HEK293 (cell line): ENCODE measurements at regions not wholly inside any gene's neighbourhood (a gene's known extent, or its start where the extent isn't known, plus 50 kb on each side); places are given as distances from the start of the nearest gene placed in this dataset.

ENCODE experiments used
- CTCF ChIA-PET: fragments of 350-600 bp; formaldehyde crosslinking; extraction: SDS; loops from one replicate; lab custom pipeline; 2021; ENCODE audit warnings: antibody characterized with exemption; lab: Yijun Ruan, JAX
- POLR2A ChIA-PET: fragments of 300-600 bp; formaldehyde crosslinking; extraction: SDS; loops from one replicate; lab custom pipeline; 2020; ENCODE audit warnings: antibody characterized with exemption, inconsistent platforms; lab: Yijun Ruan, JAX
- H3K27ac ChIP-seq: fragments of 200-500 bp; sonication (Bioruptor generic); 2 replicates; pipeline ENCODE4 v1.5.1; 2014; ENCODE audit warnings: low read depth, low read length, control low read depth, inconsistent platforms; ENCODE audit errors: extremely low read depth
- H3K36me3 ChIP-seq, 2 experiments: fragments of 200-500 bp in 1 of 2; sonication (Bioruptor generic) in 1 of 2; 1 replicate in 1 of 2; 2 replicates in 1 of 2; pipeline ENCODE4 v1.5.1; 2014 to 2017; ENCODE audit warnings: inconsistent platforms in 2 of 2, low read length in 2 of 2; ENCODE audit not compliant: control insufficient read depth in 2 of 2, insufficient read depth in 1 of 2
- H3K4me1 ChIP-seq: fragments of 200-500 bp; sonication (Bioruptor generic); 2 replicates; pipeline ENCODE4 v1.5.1; 2014; ENCODE audit warnings: mild to moderate bottlenecking, low read length, inconsistent platforms; ENCODE audit not compliant: control insufficient read depth, insufficient read depth
- H3K4me3 ChIP-seq: 2 replicates; pipeline ENCODE4 v1.5.1; 2011; ENCODE audit warnings: low read depth, mild to moderate bottlenecking, control low read depth, low read length, moderate library complexity
- H3K9me3 ChIP-seq: fragments of 200-500 bp; sonication (Bioruptor generic); 2 replicates; pipeline ENCODE4 v1.5.1; 2014; ENCODE audit warnings: low read depth, low read length, inconsistent platforms; ENCODE audit not compliant: control insufficient read depth, insufficient read depth
- ATF2 ChIP-seq: fragments of 450-650 bp; formaldehyde crosslinking; IDR thresholded peaks from 2 replicates; pipeline ENCODE4 v1.5.1; 2016; ENCODE audit warnings: missing biosample characterization, missing genetic modification characterization, low read depth
- ELK4 ChIP-seq: IDR thresholded peaks from 2 replicates; pipeline ENCODE4 v1.6.1; 2011; ENCODE audit warnings: mild to moderate bottlenecking, low read depth, low read length, borderline replicate concordance
- GFI1B ChIP-seq: fragments of 450-650 bp; formaldehyde crosslinking; IDR thresholded peaks from 2 replicates; pipeline ENCODE4 v1.5.1; 2016; ENCODE audit warnings: missing biosample characterization, missing genetic modification characterization
- GLIS1 ChIP-seq: fragments of 450-650 bp; formaldehyde crosslinking; IDR thresholded peaks from 2 replicates; pipeline ENCODE4 v1.5.1; 2016; ENCODE audit warnings: missing biosample characterization, missing genetic modification characterization
- KLF16 ChIP-seq: fragments of 450-650 bp; formaldehyde crosslinking; IDR thresholded peaks from 2 replicates; pipeline ENCODE4 v1.5.1; 2017; ENCODE audit warnings: missing biosample characterization, missing genetic modification characterization
- KLF17 ChIP-seq: fragments of 450-650 bp; formaldehyde crosslinking; IDR thresholded peaks from 2 replicates; pipeline ENCODE4 v1.5.1; 2016; ENCODE audit warnings: missing biosample characterization, missing genetic modification characterization
- KLF8 ChIP-seq: fragments of 450-650 bp; formaldehyde crosslinking; IDR thresholded peaks from 2 replicates; pipeline ENCODE4 v1.5.1; 2016; ENCODE audit warnings: missing biosample characterization, missing genetic modification characterization
- PBX3 ChIP-seq: sonication (generic); formaldehyde crosslinking; IDR thresholded peaks from 2 replicates; pipeline ENCODE4 v1.8.1; 2022; ENCODE audit warnings: mild to moderate bottlenecking, moderate library complexity, missing genetic modification reagents
- PRDM4 ChIP-seq: fragments of 450-650 bp; formaldehyde crosslinking; IDR thresholded peaks from 2 replicates; pipeline ENCODE4 v1.5.1; 2017; ENCODE audit warnings: missing biosample characterization, missing genetic modification characterization
- SP2 ChIP-seq: fragments of 450-650 bp; formaldehyde crosslinking; IDR thresholded peaks from 2 replicates; pipeline ENCODE4 v1.5.1; 2016; ENCODE audit warnings: missing biosample characterization, missing genetic modification characterization
- ZBTB20 ChIP-seq: fragments of 450-650 bp; formaldehyde crosslinking; IDR thresholded peaks from 2 replicates; pipeline ENCODE4 v1.5.1; 2016; ENCODE audit warnings: missing biosample characterization, missing genetic modification characterization
- ZBTB26 ChIP-seq: fragments of 450-650 bp; formaldehyde crosslinking; optimal IDR thresholded peaks from 2 replicates; pipeline ENCODE3; 2016; ENCODE audit warnings: missing biosample characterization, mild to moderate bottlenecking, missing genetic modification characterization
- ZNF2 ChIP-seq: fragments of 450-650 bp; formaldehyde crosslinking; IDR thresholded peaks from 2 replicates; pipeline ENCODE4 v1.5.1; 2016; ENCODE audit warnings: missing biosample characterization, missing genetic modification characterization
- ZNF223 ChIP-seq: fragments of 450-650 bp; formaldehyde crosslinking; IDR thresholded peaks from 2 replicates; pipeline ENCODE4 v1.5.1; 2016; ENCODE audit warnings: missing biosample characterization, missing genetic modification characterization
- ZNF248 ChIP-seq: fragments of 450-650 bp; formaldehyde crosslinking; IDR thresholded peaks from 2 replicates; pipeline ENCODE4 v1.5.1; 2017; ENCODE audit warnings: missing biosample characterization, missing genetic modification characterization
- ZNF292 ChIP-seq: fragments of 450-650 bp; formaldehyde crosslinking; IDR thresholded peaks from 2 replicates; pipeline ENCODE4 v1.5.1; 2016; ENCODE audit warnings: low read depth, missing biosample characterization, missing genetic modification characterization, borderline replicate concordance
- ZNF335 ChIP-seq: fragments of 450-650 bp; formaldehyde crosslinking; conservative IDR thresholded peaks from 2 replicates; pipeline ENCODE4 v1.5.1; 2016; ENCODE audit warnings: missing biosample characterization, missing genetic modification characterization
- ZNF366 ChIP-seq: fragments of 450-650 bp; formaldehyde crosslinking; conservative IDR thresholded peaks from 2 replicates; pipeline ENCODE4 v1.5.1; 2016; ENCODE audit warnings: missing biosample characterization, missing genetic modification characterization
- ZNF473 ChIP-seq: fragments of 450-650 bp; formaldehyde crosslinking; IDR thresholded peaks from 2 replicates; pipeline ENCODE4 v1.5.1; 2017; ENCODE audit warnings: missing biosample characterization, missing genetic modification characterization
- ZNF501 ChIP-seq: fragments of 450-650 bp; formaldehyde crosslinking; IDR thresholded peaks from 2 replicates; pipeline ENCODE4 v1.5.1; 2016; ENCODE audit warnings: missing biosample characterization, missing genetic modification characterization
- ZNF510 ChIP-seq: fragments of 450-650 bp; formaldehyde crosslinking; IDR thresholded peaks from 2 replicates; pipeline ENCODE4 v1.5.1; 2018; ENCODE audit warnings: mild to moderate bottlenecking, missing genetic modification characterization, missing biosample characterization; ENCODE audit not compliant: insufficient replicate concordance
- ZNF548 ChIP-seq: fragments of 450-650 bp; formaldehyde crosslinking; IDR thresholded peaks from 2 replicates; pipeline ENCODE4 v1.5.1; 2016; ENCODE audit warnings: missing biosample characterization, missing genetic modification characterization
- ZNF558 ChIP-seq: fragments of 450-650 bp; formaldehyde crosslinking; IDR thresholded peaks from 2 replicates; pipeline ENCODE4 v1.5.1; 2016; ENCODE audit warnings: missing biosample characterization, missing genetic modification characterization
- ZNF76 ChIP-seq: fragments of 450-650 bp; formaldehyde crosslinking; IDR thresholded peaks from 2 replicates; pipeline ENCODE4; 2016; ENCODE audit warnings: low read depth, missing biosample characterization, missing genetic modification characterization, borderline replicate concordance
- ZNF785 ChIP-seq: fragments of 450-650 bp; formaldehyde crosslinking; IDR thresholded peaks from 2 replicates; pipeline ENCODE4 v1.5.1; 2016; ENCODE audit warnings: missing biosample characterization, missing genetic modification characterization
- ZNF837 ChIP-seq: fragments of 450-650 bp; formaldehyde crosslinking; IDR thresholded peaks from 2 replicates; pipeline ENCODE4 v1.5.1; 2016; ENCODE audit warnings: missing biosample characterization, missing genetic modification characterization

GRCh38 chr14:89524990-89525667 lies 108.1 kb upstream of the FOXN3 start (continued):
- no peak for TF ChIP-seq GFI1B (tag by site-specific recombination)
- TF ChIP-seq ZNF223 (tag by site-specific recombination), result no peak
- TF ChIP-seq GLIS1, result no peak
- no peak for TF ChIP-seq SP2
- TF ChIP-seq ZNF366, result no peak
- TF ChIP-seq ZNF510 (tag by site-specific recombination), result no peak
- TF ChIP-seq PBX3 (CRISPR knock-in tag), result no peak
- TF ChIP-seq ZBTB26, result no peak
- TF ChIP-seq KLF8 (tag by site-specific recombination), result no peak
- TF ChIP-seq ZBTB20, result no peak

- Histone ChIP-seq H3K4me1 (no peaks in the 10 kb centered on the region), H3K9me3 (no peaks in the 10 kb centered on the region), H3K4me3 (no peak overlapping the region), H3K27ac (no peak overlapping the region), H3K36me3 (no peaks in the 10 kb centered on the region)
- ChIA-PET CTCF (no interaction called here), POLR2A (no interaction called here)
- TF ChIP-seq ZNF473 (no peak), ZNF248 (no peak), ZNF785 (tag by site-specific recombination) (no peak), ZNF2 (no peak), ZNF335 (tag by site-specific recombination) (no peak), ZNF558 (no peak), ZNF292 (tag by site-specific recombination) (no peak), ZNF501 (no peak), ATF2 (tag by site-specific recombination) (0 out of 2 replicates have a peak, but pooled peaks have one; percentile 51)
Measured at GRCh38 chr14:89524412-89524811, 107.4 kb upstream of the FOXN3 start.

- no peak for TF ChIP-seq ZNF548 (tag by site-specific recombination)
- TF ChIP-seq KLF16, result no peak
- TF ChIP-seq KLF17, result no peak
- no peak for TF ChIP-seq ZNF837 (tag by site-specific recombination)
- no peak for TF ChIP-seq PRDM4 (tag by site-specific recombination)
- no peak for TF ChIP-seq ZNF76 (tag by site-specific recombination)
- no peak for TF ChIP-seq ELK4
- Histone ChIP-seq H3K27ac (no peak overlapping the region), H3K36me3 (no peaks in the 10 kb centered on the region), H3K4me3 (no peak overlapping the region), H3K9me3 (no peaks in the 10 kb centered on the region), H3K4me1 (no peaks in the 10 kb centered on the region)
- POLR2A ChIA-PET, result no interaction called here
- CTCF ChIA-PET, result interaction anchor here (0.6 kb wide), 1 partner anchor 172 kb away, joined by 3 read pairs; no protein-coding TSS in a partner anchor
Measured at GRCh38 chr14:89521988-89522387, 105.0 kb upstream of the FOXN3 start.
